GM18861 (cell line): ENCODE measurements at regions not wholly inside any gene's neighbourhood (a gene's known extent, or its start where the extent isn't known, plus 50 kb on each side); places are given as distances from the start of the nearest gene placed in this dataset.

Experiments used
- ATAC-seq: cut with Tn5 transposase; IDR thresholded peaks from one replicate; pipeline ENCODE4 v1.9.1; 2021; ENCODE audit not compliant: unreplicated experiment

- no peak for ATAC-seq
These were observed 163.7 kb downstream of the KLF12 start for GRCh38 chr13:73970421-73971055.

GRCh38 chr13:73967397-73968165 lies 166.6 kb downstream of the KLF12 start:
- ATAC-seq: peak; percentile 99

GRCh38 chr13:73966331-73966730 lies 167.9 kb downstream of the KLF12 start:
- no peak for ATAC-seq

GRCh38 chr13:73962284-73962683 lies 171.9 kb downstream of the KLF12 start:
- no peak for ATAC-seq

- no peak for ATAC-seq
These were observed 173.0 kb downstream of the KLF12 start for GRCh38 chr13:73961181-73961580.

- ATAC-seq: peak; percentile 57
These were observed 173.7 kb downstream of the KLF12 start for GRCh38 chr13:73960474-73960873.

- ATAC-seq: no peak
These were observed 175.4 kb downstream of the KLF12 start for GRCh38 chr13:73958657-73959397.

- no peak for ATAC-seq
These were observed 176.3 kb downstream of the KLF12 start for GRCh38 chr13:73957889-73958288.

GRCh38 chr13:73956795-73957408 lies 177.3 kb downstream of the KLF12 start:
- ATAC-seq: no peak

GRCh38 chr13:73955977-73956500 lies 178.2 kb downstream of the KLF12 start:
- ATAC-seq: no peak

- ATAC-seq: peak; percentile 52
These were observed 179.4 kb downstream of the KLF12 start for GRCh38 chr13:73954808-73955207.

- ATAC-seq: no peak
These were observed 181.6 kb downstream of the KLF12 start for GRCh38 chr13:73952648-73953047.

GRCh38 chr13:73948848-73949529 lies 185.2 kb downstream of the KLF12 start:
- ATAC-seq: peak; percentile 46

- no peak for ATAC-seq
These were observed 188.3 kb downstream of the KLF12 start for GRCh38 chr13:73945871-73946270.

GRCh38 chr13:73945382-73945781 lies 188.8 kb downstream of the KLF12 start:
- ATAC-seq: no peak

- no peak for ATAC-seq
These were observed 190.3 kb downstream of the KLF12 start for GRCh38 chr13:73943965-73944233.

GRCh38 chr13:73943137-73943964 lies 190.9 kb downstream of the KLF12 start:
- ATAC-seq: peak; percentile 77

GRCh38 chr13:73941752-73942151 lies 192.5 kb downstream of the KLF12 start:
- no peak for ATAC-seq

GRCh38 chr13:73940098-73940497 lies 194.1 kb downstream of the KLF12 start:
- ATAC-seq: peak; percentile 45

GRCh38 chr13:73939603-73940002 lies 194.6 kb downstream of the KLF12 start:
- no peak for ATAC-seq
